Panc1 (cell line): ENCODE measurements at regions not wholly inside any gene's neighbourhood (a gene's known extent, or its start where the extent isn't known, plus 50 kb on each side); places are given as distances from the start of the nearest gene placed in this dataset.

ENCODE experiments used
- ATAC-seq: fragments of 200-7000 bp; cut with Tn5 transposase; 2 replicates; pipeline ENCODE4 v1.9.1; 2020; ENCODE audit warnings: mild to moderate bottlenecking, moderate library complexity
- BruUV-seq: library from RNA; stranded (reverse); fragments of 400-500 nt; replicated peaks from 2 replicates; lab custom pipeline; 2021; lab: Mats Ljungman, UMichigan
- CTCF ChIA-PET: fragments of 300-600 bp; sonication (Branson Sonifier 250); formaldehyde crosslinking; loops from one replicate; lab custom pipeline; 2022; ENCODE audit warnings: antibody characterized with exemption; lab: Charles Lee
- POLR2A ChIA-PET: fragments of 300-600 bp; sonication (Branson Sonifier 250); formaldehyde crosslinking; loops from one replicate; lab custom pipeline; 2022; ENCODE audit warnings: antibody characterized with exemption; lab: Charles Lee
- DNase-seq: peaks from one replicate; pipeline ENCODE4 v3.0.0-alpha.2; 2010; ENCODE audit warnings: low read depth, low spot score
- H3K27ac ChIP-seq: 2 replicates; pipeline ENCODE4 v1.5.1; 2011; ENCODE audit warnings: mild to moderate bottlenecking, low read length, inconsistent platforms
- H3K27me3 ChIP-seq: fragments of 200-500 bp; sonication (Bioruptor generic); 2 replicates; pipeline ENCODE4 v1.6.0; 2014; ENCODE audit warnings: low read length, inconsistent platforms; ENCODE audit not compliant: control insufficient read depth, insufficient read depth
- H3K36me3 ChIP-seq: fragments of 200-500 bp; sonication (Bioruptor generic); 2 replicates; pipeline ENCODE4 v1.5.1; 2014; ENCODE audit warnings: inconsistent platforms, mild to moderate bottlenecking, low read length, moderate library complexity; ENCODE audit not compliant: control insufficient read depth, insufficient read depth
- H3K4me1 ChIP-seq: 2 replicates; pipeline ENCODE4 v1.5.1; 2011; ENCODE audit warnings: inconsistent platforms, mild to moderate bottlenecking, low read length, moderate library complexity; ENCODE audit not compliant: control insufficient read depth, insufficient read depth
- H3K4me3 ChIP-seq, 2 experiments: 2 replicates each; pipeline ENCODE4 v1.5.1; 2011 to 2012; ENCODE audit warnings: low read depth in 2 of 2, low read length in 2 of 2, mild to moderate bottlenecking in 2 of 2, inconsistent platforms in 1 of 2, moderate library complexity in 1 of 2
- H3K9me3 ChIP-seq: fragments of 200-500 bp; sonication (Bioruptor generic); 2 replicates; pipeline ENCODE4 v1.5.1; 2014; ENCODE audit warnings: low read depth, mild to moderate bottlenecking, inconsistent platforms, low read length, moderate library complexity; ENCODE audit not compliant: control insufficient read depth, insufficient read depth
- CTCF ChIP-seq: fragments of 450-650 bp; IDR thresholded peaks from 2 replicates; pipeline ENCODE4 v1.5.1; 2017; ENCODE audit warnings: mild to moderate bottlenecking
- POLR2AphosphoS5 ChIP-seq: IDR thresholded peaks from 2 replicates; pipeline ENCODE4 v1.6.1; 2012; ENCODE audit warnings: mild to moderate bottlenecking, low read depth, low read length, moderate library complexity
- REST ChIP-seq, 2 experiments: IDR thresholded peaks; 2 replicates each; pipeline ENCODE4 v1.6.1; 2011 to 2012; ENCODE audit warnings: low read depth in 2 of 2, control low read depth in 1 of 2, low read length in 1 of 2, mild to moderate bottlenecking in 1 of 2, moderate library complexity in 1 of 2; ENCODE audit not compliant: insufficient read depth in 1 of 2
- SIN3A ChIP-seq: IDR thresholded peaks from 2 replicates; pipeline ENCODE4 v1.6.1; 2012; ENCODE audit warnings: low read depth, mild to moderate bottlenecking, low read length, moderate library complexity, borderline replicate concordance; ENCODE audit not compliant: insufficient read depth
- TCF7L2 ChIP-seq: IDR thresholded peaks from 2 replicates; pipeline ENCODE4 v1.6.1; 2011; ENCODE audit warnings: mild to moderate bottlenecking, low read depth, low read length, inconsistent platforms
- in situ Hi-C: cut with HindIII; loops from 2 replicates; pipeline ENCODE4 v1.10.0; 2016; ENCODE audit warnings: low sequenced_read_pairs, low pct_unique_long_range_greater_than_20kb
- intact Hi-C: fragments of 100-400 bp; cut with micrococcal nuclease; formaldehyde crosslinking; loops from one replicate; pipeline ENCODE4 v1.10.0; 2022; ENCODE audit not compliant: unreplicated experiment

- H3K27me3 ChIP-seq = no peaks in the 10 kb centered on the region
- H3K4me3 ChIP-seq = no peak overlapping the region
- intact Hi-C loops (no loop called here), in situ Hi-C loops (no loop called here)
- DNase-seq = no peak
- no peaks in the 10 kb centered on the region for H3K36me3 ChIP-seq
- TF ChIP-seq TCF7L2 (no peak), REST (IDR thresholded peaks at IDR 0.05; ENCODE audit: insufficient read depth in 1 of 2, low read depth in 2 of 2, low read length in 1 of 2) (no peak), CTCF (no peak), SIN3A (no peak), POLR2AphosphoS5 (no peak)
- H3K27ac ChIP-seq = no peak overlapping the region
- ChIA-PET POLR2A (no interaction called here), CTCF (no interaction called here)
- H3K9me3 ChIP-seq = no peaks in the 10 kb centered on the region
- no TSS peak for BruUV-seq
- H3K4me1 ChIP-seq = no peaks in the 10 kb centered on the region
- no peak for ATAC-seq
Observed at GRCh38 chr13:44317752-44318151, 55.9 kb upstream of the SERP2 start.

- H3K9me3 ChIP-seq = no peaks in the 10 kb centered on the region
- BruUV-seq = no TSS peak
- in situ Hi-C loops (no loop called here), intact Hi-C loops (no loop called here)
- no peaks in the 10 kb centered on the region for H3K27me3 ChIP-seq
- no peak for ATAC-seq
- no peaks in the 10 kb centered on the region for H3K4me1 ChIP-seq
- CTCF ChIA-PET = no interaction called here
- POLR2A ChIA-PET = no interaction called here
- no peak for DNase-seq
- H3K36me3 ChIP-seq = no peaks in the 10 kb centered on the region
- TF ChIP-seq SIN3A (no peak), TCF7L2 (no peak), POLR2AphosphoS5 (no peak), REST (IDR thresholded peaks at IDR 0.05; ENCODE audit: insufficient read depth in 1 of 2, low read depth in 2 of 2, low read length in 1 of 2) (no peak), CTCF (no peak)
- H3K4me3 ChIP-seq = no peak overlapping the region
- H3K27ac ChIP-seq = no peak overlapping the region
Observed at GRCh38 chr13:44318161-44318560, 55.5 kb upstream of the SERP2 start.
